K562 (cell line): ENCODE measurements at regions not wholly inside any gene's neighbourhood (a gene's known extent, or its start where the extent isn't known, plus 50 kb on each side); places are given as distances from the start of the nearest gene placed in this dataset.

Experiments
- HDAC2 ChIP-seq: fragments of 450-650 bp; IDR thresholded peaks from 2 replicates; pipeline ENCODE4 v1.6.1; 2016; ENCODE audit warnings: mild to moderate bottlenecking
- NEUROD1 ChIP-seq: fragments of 150-350 bp; IDR thresholded peaks from 2 replicates; pipeline ENCODE4 v1.6.1; 2014; ENCODE audit warnings: borderline replicate concordance, low read length, low read depth; ENCODE audit not compliant: partially characterized antibody
- POLR2A ChIP-seq: fragments of 450-650 bp; conservative IDR thresholded peaks from 2 replicates; pipeline ENCODE4 v1.6.1; 2016
- ZNF263 ChIP-seq: sonication (generic); formaldehyde crosslinking; IDR thresholded peaks from 2 replicates; pipeline ENCODE4 v1.8.0; 2022; ENCODE audit warnings: mild to moderate bottlenecking, missing genetic modification reagents, borderline replicate concordance
- ZNF766 ChIP-seq: fragments of 200-800 bp; sonication (Bioruptor generic); conservative IDR thresholded peaks from 2 replicates; pipeline ENCODE4 v1.6.1; 2016; ENCODE audit warnings: missing genetic modification characterization, missing compliant biosample characterization

- TF ChIP-seq HDAC2 (no peak), NEUROD1 (no peak), ZNF766 (CRISPR knock-in tag) (no peak), ZNF263 (no peak), POLR2A (no peak)
Measured at GRCh38 chr2:167509586-167509985, 621.3 kb downstream of the XIRP2 start.
